Neural progenitor cell (in vitro differentiated cells): ENCODE measurements at regions not wholly inside any gene's neighbourhood (a gene's known extent, or its start where the extent isn't known, plus 50 kb on each side); places are given as distances from the start of the nearest gene placed in this dataset.

ENCODE experiments used
- EZH2 ChIP-seq: fragments of 200-600 bp; sonication (generic); IDR thresholded peaks from 2 replicates; pipeline ENCODE4 v1.6.1; 2017; ENCODE audit warnings: antibody characterized with exemption, mild to moderate bottlenecking, moderate library complexity
- TF ChIP-seq, protein P1 (sequence below): fragments of 200-600 bp; sonication (generic); IDR thresholded peaks from 2 replicates; pipeline ENCODE4 v1.5.1; 2017; ENCODE audit warnings: antibody characterized with exemption, mild to moderate bottlenecking

DNA sequence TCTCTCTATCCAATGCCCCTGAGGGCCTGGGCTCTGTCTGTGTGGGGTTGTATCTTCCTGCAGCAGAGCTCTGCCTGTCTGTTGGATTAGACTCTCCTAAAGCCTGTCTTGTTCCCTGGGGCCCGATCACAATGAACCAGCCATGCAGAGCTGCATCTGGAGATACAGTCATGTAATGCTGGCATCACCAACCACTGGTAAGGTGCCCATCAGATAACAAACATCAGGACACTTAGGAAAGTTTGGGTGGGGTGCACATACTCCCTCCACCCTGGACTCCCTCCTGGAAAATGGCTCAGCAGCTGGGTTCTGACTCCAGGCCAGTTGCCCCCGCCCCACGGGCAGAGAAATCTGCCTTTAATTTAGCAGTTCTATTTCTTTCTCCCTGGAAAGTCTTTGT, 61.3 kb upstream of the BRD7 start:
- TF ChIP-seq, protein P1, sequence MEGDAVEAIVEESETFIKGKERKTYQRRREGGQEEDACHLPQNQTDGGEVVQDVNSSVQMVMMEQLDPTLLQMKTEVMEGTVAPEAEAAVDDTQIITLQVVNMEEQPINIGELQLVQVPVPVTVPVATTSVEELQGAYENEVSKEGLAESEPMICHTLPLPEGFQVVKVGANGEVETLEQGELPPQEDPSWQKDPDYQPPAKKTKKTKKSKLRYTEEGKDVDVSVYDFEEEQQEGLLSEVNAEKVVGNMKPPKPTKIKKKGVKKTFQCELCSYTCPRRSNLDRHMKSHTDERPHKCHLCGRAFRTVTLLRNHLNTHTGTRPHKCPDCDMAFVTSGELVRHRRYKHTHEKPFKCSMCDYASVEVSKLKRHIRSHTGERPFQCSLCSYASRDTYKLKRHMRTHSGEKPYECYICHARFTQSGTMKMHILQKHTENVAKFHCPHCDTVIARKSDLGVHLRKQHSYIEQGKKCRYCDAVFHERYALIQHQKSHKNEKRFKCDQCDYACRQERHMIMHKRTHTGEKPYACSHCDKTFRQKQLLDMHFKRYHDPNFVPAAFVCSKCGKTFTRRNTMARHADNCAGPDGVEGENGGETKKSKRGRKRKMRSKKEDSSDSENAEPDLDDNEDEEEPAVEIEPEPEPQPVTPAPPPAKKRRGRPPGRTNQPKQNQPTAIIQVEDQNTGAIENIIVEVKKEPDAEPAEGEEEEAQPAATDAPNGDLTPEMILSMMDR, result no peak
- no peak for TF ChIP-seq EZH2
